OCI-LY3 (cell line): ENCODE measurements at regions not wholly inside any gene's neighbourhood (a gene's known extent, or its start where the extent isn't known, plus 50 kb on each side); places are given as distances from the start of the nearest gene placed in this dataset.

Source experiments
- H2AFZ ChIP-seq: fragments of 200-600, 300-600 bp; shearing (Covaris generic); 2 replicates; pipeline ENCODE4 v1.6.0; 2014; ENCODE audit warnings: antibody characterized with exemption, low read depth, low read length
- H3K27ac ChIP-seq: fragments of 200-600, 300-600 bp; sonication (generic); 2 replicates; pipeline ENCODE4 v1.5.1; 2014; ENCODE audit warnings: mild to moderate bottlenecking, low read length, moderate library complexity, mixed read lengths
- H3K27me3 ChIP-seq: fragments of 200-600, 300-600 bp; sonication (generic); 2 replicates; pipeline ENCODE4 v1.6.1; 2014; ENCODE audit warnings: low read depth, low read length, mixed read lengths
- H3K36me3 ChIP-seq: fragments of 200-600, 300-600 bp; sonication (generic); replicated peaks from 2 replicates; pipeline ENCODE3; 2014; ENCODE audit warnings: low read depth, low read length, mixed read lengths
- H3K4me1 ChIP-seq: fragments of 300-600, 200-600 bp; sonication (generic); 2 replicates; pipeline ENCODE4 v1.6.1; 2014; ENCODE audit warnings: low read length, mixed read lengths
- H3K4me2 ChIP-seq: fragments of 200-600, 300-600 bp; sonication (generic); 2 replicates; pipeline ENCODE4 v1.6.1; 2014; ENCODE audit warnings: low read length, mixed read lengths
- H3K4me3 ChIP-seq: fragments of 300-600, 200-600 bp; sonication (generic); 2 replicates; pipeline ENCODE4 v1.5.1; 2014; ENCODE audit warnings: antibody characterized with exemption, mild to moderate bottlenecking, low read length, moderate library complexity
- H3K79me2 ChIP-seq: fragments of 300-600, 200-600 bp; shearing (Covaris generic); 2 replicates; pipeline ENCODE4 v1.6.1; 2014; ENCODE audit warnings: mild to moderate bottlenecking, low read length, mixed read lengths
- H3K9ac ChIP-seq: fragments of 300-600, 200-600 bp; shearing (Covaris generic); 2 replicates; pipeline ENCODE4 v1.6.0; 2014; ENCODE audit warnings: mild to moderate bottlenecking, low read length, moderate library complexity
- H3K9me3 ChIP-seq: fragments of 200-600, 300-600 bp; shearing (Covaris generic); 2 replicates; pipeline ENCODE4 v1.6.1; 2014; ENCODE audit warnings: low read length, mixed read lengths; ENCODE audit not compliant: insufficient read depth
- H4K20me1 ChIP-seq: fragments of 200-600, 300-600 bp; sonication (generic); 2 replicates; pipeline ENCODE4 v1.6.1; 2016; ENCODE audit warnings: low read length, mixed read lengths; ENCODE audit not compliant: insufficient read depth
- EZH2phosphoT487 ChIP-seq: fragments of 200-600 bp; shearing (Covaris generic); IDR thresholded peaks from 2 replicates; pipeline ENCODE4 v1.6.1; 2018; ENCODE audit warnings: antibody characterized with exemption, mixed run types, low read depth
- TF ChIP-seq, protein P1 (sequence below): fragments of 200-600, 300-600 bp; sonication (generic); IDR thresholded peaks from 2 replicates; pipeline ENCODE4 v1.5.1; 2014; ENCODE audit warnings: antibody characterized with exemption, low read length, low read depth

DNA sequence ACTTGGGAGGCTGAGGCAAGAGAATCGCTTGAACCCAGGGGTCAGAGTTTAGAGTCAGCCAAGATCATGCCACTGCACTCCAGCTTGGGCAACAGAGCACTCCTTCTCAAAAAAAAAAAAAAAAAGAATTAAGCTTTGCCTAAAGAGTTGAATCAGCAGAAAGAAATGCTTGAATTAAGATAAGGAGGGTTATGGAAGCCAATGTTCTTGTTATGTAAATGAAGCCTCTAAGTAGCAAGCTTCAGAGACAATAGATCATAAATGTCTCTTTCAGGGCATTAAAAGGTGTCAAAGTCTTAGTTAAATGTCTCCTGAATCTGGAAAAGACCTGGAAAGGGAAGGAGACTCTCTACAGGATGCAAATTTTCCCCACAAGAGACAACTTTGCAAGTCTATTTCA is 69.7 kb upstream of the FAM83B start:
- no peak overlapping the region for H3K9ac ChIP-seq
- H3K4me3 ChIP-seq, result no peak overlapping the region
- H3K79me2 ChIP-seq, result no peaks in the 10 kb centered on the region
- no peaks in the 10 kb centered on the region for H4K20me1 ChIP-seq
- no peaks in the 10 kb centered on the region for H3K9me3 ChIP-seq
- H3K36me3 ChIP-seq, result no peaks in the 10 kb centered on the region
- no peak overlapping the region for H3K27ac ChIP-seq
- no peaks in the 10 kb centered on the region for H3K27me3 ChIP-seq
- H3K4me1 ChIP-seq, result no peaks in the 10 kb centered on the region
- no peak overlapping the region for H3K4me2 ChIP-seq
- no peak overlapping the region for H2AFZ ChIP-seq
- no peak for TF ChIP-seq EZH2phosphoT487
- TF ChIP-seq, protein P1, sequence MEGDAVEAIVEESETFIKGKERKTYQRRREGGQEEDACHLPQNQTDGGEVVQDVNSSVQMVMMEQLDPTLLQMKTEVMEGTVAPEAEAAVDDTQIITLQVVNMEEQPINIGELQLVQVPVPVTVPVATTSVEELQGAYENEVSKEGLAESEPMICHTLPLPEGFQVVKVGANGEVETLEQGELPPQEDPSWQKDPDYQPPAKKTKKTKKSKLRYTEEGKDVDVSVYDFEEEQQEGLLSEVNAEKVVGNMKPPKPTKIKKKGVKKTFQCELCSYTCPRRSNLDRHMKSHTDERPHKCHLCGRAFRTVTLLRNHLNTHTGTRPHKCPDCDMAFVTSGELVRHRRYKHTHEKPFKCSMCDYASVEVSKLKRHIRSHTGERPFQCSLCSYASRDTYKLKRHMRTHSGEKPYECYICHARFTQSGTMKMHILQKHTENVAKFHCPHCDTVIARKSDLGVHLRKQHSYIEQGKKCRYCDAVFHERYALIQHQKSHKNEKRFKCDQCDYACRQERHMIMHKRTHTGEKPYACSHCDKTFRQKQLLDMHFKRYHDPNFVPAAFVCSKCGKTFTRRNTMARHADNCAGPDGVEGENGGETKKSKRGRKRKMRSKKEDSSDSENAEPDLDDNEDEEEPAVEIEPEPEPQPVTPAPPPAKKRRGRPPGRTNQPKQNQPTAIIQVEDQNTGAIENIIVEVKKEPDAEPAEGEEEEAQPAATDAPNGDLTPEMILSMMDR, result no peak

DNA sequence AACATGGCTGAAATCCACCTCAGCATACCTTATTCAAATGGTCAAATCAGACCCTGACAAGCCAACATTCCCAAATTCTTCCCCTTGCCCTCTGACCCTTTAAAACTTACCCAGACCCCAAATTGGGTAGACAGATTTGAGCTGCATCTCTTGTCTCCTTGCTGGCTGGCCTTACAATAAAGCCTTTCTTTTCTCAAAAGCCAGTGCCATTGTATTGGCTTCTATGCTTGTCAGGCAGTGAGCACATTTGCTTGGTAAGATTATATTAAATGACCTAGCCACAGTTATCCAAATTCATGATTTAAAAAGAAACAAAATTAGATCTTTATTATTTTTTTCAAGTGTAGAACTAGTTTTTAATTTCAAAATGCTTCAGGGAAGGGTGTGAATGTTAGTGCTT is 67.8 kb upstream of the FAM83B start:
- Histone ChIP-seq H3K27me3 (no peaks in the 10 kb centered on the region), H3K27ac (no peak overlapping the region), H3K4me3 (no peak overlapping the region), H3K36me3 (no peaks in the 10 kb centered on the region), H4K20me1 (no peaks in the 10 kb centered on the region), H3K9me3 (no peaks in the 10 kb centered on the region), H2AFZ (no peak overlapping the region), H3K4me1 (peaks cover 1% of the 10 kb centered on the region), H3K4me2 (no peak overlapping the region), H3K9ac (no peak overlapping the region), H3K79me2 (no peaks in the 10 kb centered on the region)
- TF ChIP-seq, protein P1, result no peak

DNA sequence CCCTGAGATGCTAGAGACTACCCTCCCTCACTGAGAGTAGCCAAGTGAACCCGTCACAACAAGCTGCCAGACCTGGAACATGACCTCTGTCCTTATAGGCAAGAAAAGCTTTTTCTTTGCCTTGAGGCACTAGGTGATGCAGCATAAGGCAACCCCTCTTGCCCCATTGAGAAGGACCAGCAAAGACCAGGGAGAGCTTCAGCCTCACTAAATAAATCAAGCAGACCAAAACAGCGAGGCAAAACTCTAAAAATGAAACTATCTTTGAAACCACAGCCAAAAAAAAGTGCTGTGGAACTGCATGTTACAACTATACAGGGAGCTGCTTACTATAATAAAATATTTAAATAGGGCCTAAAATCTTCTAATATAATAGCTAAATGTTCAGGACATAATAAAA is 62.6 kb upstream of the FAM83B start:
- no peak for TF ChIP-seq EZH2phosphoT487
- TF ChIP-seq, protein P1, result no peak
- Histone ChIP-seq H2AFZ (peak overlapping the region; percentile 43; the same call in 1 of the 2 replicates), H3K9me3 (no peaks in the 10 kb centered on the region), H3K9ac (no peak overlapping the region), H3K79me2 (no peaks in the 10 kb centered on the region), H3K4me3 (peak overlapping the region; percentile 46), H3K27me3 (no peaks in the 10 kb centered on the region), H3K4me2 (peak overlapping the region; percentile 52), H3K4me1 (peaks cover 5% of the 10 kb centered on the region), H3K27ac (no peak overlapping the region), H4K20me1 (no peaks in the 10 kb centered on the region), H3K36me3 (no peaks in the 10 kb centered on the region)

DNA sequence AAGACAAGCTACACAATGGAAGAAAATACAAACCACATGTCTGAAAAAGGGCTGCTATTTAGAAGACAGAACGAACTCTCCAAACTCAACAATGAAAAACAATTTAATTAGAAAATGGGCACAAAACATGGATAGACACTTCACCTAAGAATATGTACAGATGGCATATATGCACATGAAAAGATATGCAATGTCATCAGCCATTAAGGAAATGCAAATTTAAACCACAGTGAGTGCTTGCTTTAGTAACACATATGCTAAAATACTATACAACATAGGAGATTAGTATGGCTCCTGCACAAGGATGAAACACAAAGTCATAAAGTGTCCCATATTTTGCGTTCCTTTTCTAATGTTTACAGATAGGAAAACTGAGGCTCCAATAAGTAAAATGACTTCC is 60.4 kb upstream of the FAM83B start:
- no peaks in the 10 kb centered on the region for H3K79me2 ChIP-seq
- no peaks in the 10 kb centered on the region for H3K36me3 ChIP-seq
- no peak for TF ChIP-seq EZH2phosphoT487
- TF ChIP-seq, protein P1, result no peak
- H3K27ac ChIP-seq, result no peak overlapping the region
- H3K4me1 ChIP-seq, result peaks cover 5% of the 10 kb centered on the region
- no peak overlapping the region for H3K9ac ChIP-seq
- no peaks in the 10 kb centered on the region for H3K27me3 ChIP-seq
- no peaks in the 10 kb centered on the region for H3K9me3 ChIP-seq
- H2AFZ ChIP-seq, result no peak overlapping the region
- no peaks in the 10 kb centered on the region for H4K20me1 ChIP-seq
- no peak overlapping the region for H3K4me3 ChIP-seq
- no peak overlapping the region for H3K4me2 ChIP-seq
